ENCODE measurements at regions not wholly inside any gene's neighbourhood (a gene's known extent, or its start where the extent isn't known, plus 50 kb on each side); places are given as distances from the start of the nearest gene placed in this dataset.

DNA sequence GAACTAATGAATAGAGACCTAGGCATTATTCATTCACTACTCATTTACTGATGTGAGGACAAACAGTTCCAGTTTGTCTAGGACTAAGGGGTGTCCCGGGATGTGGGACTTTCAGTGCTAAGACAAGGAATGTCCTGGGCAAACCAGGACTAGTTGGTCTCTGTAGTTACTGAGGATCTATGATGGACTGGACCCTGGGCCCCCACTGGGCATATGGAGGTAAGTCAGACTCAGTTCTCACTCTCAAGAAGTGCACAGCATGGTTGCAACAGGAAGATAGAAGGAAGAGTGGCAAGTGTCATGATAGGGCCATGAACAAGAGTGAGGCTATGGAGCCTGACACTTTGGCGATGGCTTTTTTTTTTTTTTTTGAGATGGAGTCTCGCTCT lies 128.2 kb downstream of the MYCN start:
- TF ChIP-seq, protein P1, sequence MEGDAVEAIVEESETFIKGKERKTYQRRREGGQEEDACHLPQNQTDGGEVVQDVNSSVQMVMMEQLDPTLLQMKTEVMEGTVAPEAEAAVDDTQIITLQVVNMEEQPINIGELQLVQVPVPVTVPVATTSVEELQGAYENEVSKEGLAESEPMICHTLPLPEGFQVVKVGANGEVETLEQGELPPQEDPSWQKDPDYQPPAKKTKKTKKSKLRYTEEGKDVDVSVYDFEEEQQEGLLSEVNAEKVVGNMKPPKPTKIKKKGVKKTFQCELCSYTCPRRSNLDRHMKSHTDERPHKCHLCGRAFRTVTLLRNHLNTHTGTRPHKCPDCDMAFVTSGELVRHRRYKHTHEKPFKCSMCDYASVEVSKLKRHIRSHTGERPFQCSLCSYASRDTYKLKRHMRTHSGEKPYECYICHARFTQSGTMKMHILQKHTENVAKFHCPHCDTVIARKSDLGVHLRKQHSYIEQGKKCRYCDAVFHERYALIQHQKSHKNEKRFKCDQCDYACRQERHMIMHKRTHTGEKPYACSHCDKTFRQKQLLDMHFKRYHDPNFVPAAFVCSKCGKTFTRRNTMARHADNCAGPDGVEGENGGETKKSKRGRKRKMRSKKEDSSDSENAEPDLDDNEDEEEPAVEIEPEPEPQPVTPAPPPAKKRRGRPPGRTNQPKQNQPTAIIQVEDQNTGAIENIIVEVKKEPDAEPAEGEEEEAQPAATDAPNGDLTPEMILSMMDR (IDR thresholded peaks at IDR 0.05), result no peak
- TF ChIP-seq POLR2A (IDR thresholded peaks at IDR 0.05), result no peak
